ENCODE measurements at regions not wholly inside any gene's neighbourhood (a gene's known extent, or its start where the extent isn't known, plus 50 kb on each side); places are given as distances from the start of the nearest gene placed in this dataset.

DNA sequence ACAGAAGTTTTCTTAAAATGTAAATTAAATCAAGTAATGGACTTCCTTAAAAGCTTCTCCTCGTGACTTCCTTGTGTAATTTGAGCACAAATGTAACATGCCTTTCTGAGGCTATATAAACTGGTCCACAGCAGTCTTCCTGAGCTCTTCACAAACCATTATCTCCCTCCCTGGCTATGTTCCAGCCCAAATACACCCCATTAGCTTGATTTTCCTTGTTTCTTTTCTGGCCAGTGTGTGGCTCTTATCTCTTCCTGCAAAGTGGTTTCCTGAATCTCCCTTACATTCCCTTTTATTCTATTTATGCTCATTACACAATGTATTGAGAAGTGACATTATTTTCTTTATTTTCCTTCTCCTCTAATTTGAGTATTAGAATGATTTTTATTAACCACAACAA is 1085.3 kb upstream of the PCDH10 start:
- TF ChIP-seq, protein P1, sequence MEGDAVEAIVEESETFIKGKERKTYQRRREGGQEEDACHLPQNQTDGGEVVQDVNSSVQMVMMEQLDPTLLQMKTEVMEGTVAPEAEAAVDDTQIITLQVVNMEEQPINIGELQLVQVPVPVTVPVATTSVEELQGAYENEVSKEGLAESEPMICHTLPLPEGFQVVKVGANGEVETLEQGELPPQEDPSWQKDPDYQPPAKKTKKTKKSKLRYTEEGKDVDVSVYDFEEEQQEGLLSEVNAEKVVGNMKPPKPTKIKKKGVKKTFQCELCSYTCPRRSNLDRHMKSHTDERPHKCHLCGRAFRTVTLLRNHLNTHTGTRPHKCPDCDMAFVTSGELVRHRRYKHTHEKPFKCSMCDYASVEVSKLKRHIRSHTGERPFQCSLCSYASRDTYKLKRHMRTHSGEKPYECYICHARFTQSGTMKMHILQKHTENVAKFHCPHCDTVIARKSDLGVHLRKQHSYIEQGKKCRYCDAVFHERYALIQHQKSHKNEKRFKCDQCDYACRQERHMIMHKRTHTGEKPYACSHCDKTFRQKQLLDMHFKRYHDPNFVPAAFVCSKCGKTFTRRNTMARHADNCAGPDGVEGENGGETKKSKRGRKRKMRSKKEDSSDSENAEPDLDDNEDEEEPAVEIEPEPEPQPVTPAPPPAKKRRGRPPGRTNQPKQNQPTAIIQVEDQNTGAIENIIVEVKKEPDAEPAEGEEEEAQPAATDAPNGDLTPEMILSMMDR (conservative IDR thresholded peaks at IDR 0.05): no peak

DNA sequence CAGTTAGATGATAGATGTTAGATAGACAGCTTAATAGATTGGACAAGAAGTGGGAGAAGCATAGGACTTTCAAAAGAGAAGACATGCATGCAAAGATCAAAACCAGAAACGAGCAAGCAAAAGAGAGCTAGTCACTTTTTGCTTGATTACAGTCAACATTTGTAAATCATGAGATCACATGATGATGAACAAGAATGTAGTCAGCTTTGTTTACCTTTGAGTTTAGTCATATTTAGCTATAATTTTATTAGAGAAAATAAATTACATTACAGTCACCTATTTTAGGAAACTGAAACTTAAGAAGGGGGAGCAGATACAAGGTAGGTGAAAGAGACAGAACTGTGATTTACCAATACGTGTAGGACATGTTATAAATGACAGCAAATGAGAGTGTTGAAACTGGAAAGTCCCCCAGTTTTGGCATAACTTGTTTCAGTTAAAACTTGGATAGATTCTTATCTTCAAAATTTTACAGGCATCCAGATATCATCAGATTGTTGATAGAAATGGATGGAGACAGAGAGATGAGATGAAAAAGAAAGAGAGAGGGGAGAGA is 1083.1 kb upstream of the PCDH10 start:
- no peak overlapping the region for H3K27ac ChIP-seq

More for the DNA sequence above, 1085.3 kb upstream of the PCDH10 start:
- no peak overlapping the region for H3K27ac ChIP-seq

DNA sequence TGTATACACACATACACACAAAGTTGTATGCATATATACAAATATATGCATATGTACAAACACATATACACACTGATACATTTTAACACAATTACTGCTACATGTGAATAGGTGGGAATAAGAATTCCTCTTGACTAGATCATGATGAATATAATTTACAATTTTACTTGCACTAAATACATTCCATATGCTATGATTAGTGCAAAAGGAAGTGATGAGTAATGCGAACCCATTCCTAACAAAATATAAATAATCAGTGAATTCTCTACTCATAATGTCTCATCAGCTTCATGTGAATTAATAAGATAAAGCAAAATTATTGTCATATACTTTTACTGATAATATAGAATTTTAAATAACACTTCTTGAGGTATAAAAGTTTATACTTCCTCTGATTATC is 1077.3 kb upstream of the PCDH10 start:
- no peak overlapping the region for H3K27ac ChIP-seq
- TF ChIP-seq, protein P1 (conservative IDR thresholded peaks at IDR 0.05): no peak

More for the DNA sequence above, 1083.1 kb upstream of the PCDH10 start:
- TF ChIP-seq, protein P1 (conservative IDR thresholded peaks at IDR 0.05): no peak

DNA sequence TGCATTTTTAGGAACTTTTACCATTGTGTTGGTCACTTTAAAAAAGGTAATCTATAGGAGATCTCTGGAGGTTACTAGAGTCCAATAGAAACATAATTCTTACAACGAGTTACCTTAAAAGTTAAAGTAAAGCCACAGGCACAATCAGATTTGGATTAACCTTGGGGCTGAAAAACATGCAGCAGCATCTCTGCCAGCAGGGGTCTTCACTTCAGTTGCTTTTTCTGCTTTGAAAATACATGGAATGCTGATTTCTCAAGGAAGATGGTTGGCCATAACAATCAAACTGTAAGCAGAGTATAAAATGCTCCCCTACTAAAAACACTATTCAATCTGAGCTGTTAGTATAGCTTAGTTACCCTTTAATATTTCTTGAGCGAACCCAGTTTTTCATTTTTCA is 1072.3 kb upstream of the PCDH10 start:
- H3K27ac ChIP-seq: no peak overlapping the region
- TF ChIP-seq, protein P1 (conservative IDR thresholded peaks at IDR 0.05): no peak

DNA sequence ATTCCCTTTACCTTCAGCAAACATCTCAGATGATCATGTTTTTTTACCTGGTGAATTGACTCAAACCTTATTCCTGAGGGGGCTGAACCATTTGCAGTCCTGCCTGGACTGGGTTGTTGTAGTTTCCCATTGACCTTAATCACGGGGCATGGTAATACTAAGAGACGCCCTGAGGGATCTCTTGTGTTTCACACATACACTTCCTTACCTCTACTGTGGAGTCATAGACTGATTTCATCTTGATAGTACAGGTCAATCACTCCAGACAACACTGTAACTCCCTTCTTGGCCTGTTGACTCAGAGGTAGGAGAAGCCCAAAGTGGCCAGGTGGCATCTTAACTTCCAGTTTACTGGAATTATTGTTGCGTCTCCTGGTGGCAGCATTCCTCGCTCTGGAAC is 1064.0 kb upstream of the PCDH10 start:
- no peak overlapping the region for H3K27ac ChIP-seq
- TF ChIP-seq, protein P1 (conservative IDR thresholded peaks at IDR 0.05): no peak

DNA sequence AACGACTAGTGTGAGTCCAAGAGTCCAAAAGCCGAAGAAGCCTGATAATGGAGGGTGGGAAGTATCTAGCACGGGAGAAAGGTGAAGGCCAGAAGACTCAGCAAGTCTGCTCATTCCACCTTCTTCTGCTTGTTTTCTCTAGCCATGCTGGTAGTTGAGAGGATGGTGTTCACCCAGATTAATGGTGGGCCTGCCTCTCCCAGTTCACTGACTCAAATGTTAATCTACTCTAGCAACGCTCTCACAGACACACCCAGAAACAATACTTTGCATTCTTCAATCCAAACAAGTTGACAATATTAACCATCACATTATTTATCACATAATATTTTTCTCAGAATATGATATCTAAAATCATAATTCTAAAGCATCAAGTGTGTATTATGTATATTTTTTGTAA is 1055.1 kb upstream of the PCDH10 start:
- TF ChIP-seq, protein P1 (conservative IDR thresholded peaks at IDR 0.05): no peak
- H3K27ac ChIP-seq: no peak overlapping the region

DNA sequence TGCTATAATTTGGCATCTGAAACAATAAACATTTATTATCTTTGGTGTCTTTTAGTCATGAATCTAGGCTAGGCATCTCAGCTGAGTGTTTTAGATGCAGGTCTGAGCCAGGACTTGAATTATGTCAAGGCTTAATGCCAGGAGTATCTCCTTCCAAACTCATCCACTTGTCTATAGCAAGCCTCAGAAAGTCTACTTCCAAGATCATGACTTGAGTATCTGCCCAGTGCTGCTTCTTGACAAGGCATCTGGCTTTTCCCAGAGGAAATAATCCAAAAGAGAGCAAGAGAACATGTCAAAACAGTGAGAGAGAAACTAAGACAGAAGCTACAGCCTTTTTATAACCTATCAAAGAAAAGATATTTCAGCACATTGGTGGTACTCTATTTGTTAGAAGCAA is 1052.1 kb upstream of the PCDH10 start:
- TF ChIP-seq, protein P1 (conservative IDR thresholded peaks at IDR 0.05): no peak
- H3K27ac ChIP-seq: no peak overlapping the region
